SK-N-SH (cell line): ENCODE measurements at regions not wholly inside any gene's neighbourhood (a gene's known extent, or its start where the extent isn't known, plus 50 kb on each side); places are given as distances from the start of the nearest gene placed in this dataset.

Experiments used
- CHD2 ChIP-seq: fragments of 150-350 bp; IDR thresholded peaks from 2 replicates; pipeline ENCODE4 v1.6.1; 2018; ENCODE audit warnings: low read length; ENCODE audit not compliant: partially characterized antibody
- EP300 ChIP-seq, 2 experiments: IDR thresholded peaks; 2 replicates each; pipeline versions ENCODE4 v1.4.0 to v1.6.1; 2012; ENCODE audit warnings: borderline replicate concordance in 1 of 2, low read depth in 1 of 2, low read length in 1 of 2
- FOSL2 ChIP-seq: IDR thresholded peaks from 2 replicates; pipeline ENCODE4 v1.4.0; 2012; ENCODE audit warnings: low read depth, mild to moderate bottlenecking, moderate library complexity, borderline replicate concordance
- FOXJ3 ChIP-seq: sonication (generic); formaldehyde crosslinking; IDR thresholded peaks from 2 replicates; pipeline ENCODE4 v1.5.1; 2020; ENCODE audit warnings: mild to moderate bottlenecking, missing genetic modification reagents
- FOXM1 ChIP-seq: IDR thresholded peaks from 2 replicates; pipeline ENCODE4 v1.4.0; 2012; ENCODE audit warnings: low read depth, mild to moderate bottlenecking
- GABPA ChIP-seq: IDR thresholded peaks from 2 replicates; pipeline ENCODE4 v1.4.0; 2012; ENCODE audit warnings: low read depth, mild to moderate bottlenecking
- GATA2 ChIP-seq: sonication (generic); formaldehyde crosslinking; IDR thresholded peaks from 2 replicates; pipeline ENCODE4 v1.5.0; 2020; ENCODE audit warnings: mild to moderate bottlenecking, missing genetic modification reagents
- MEF2A ChIP-seq: IDR thresholded peaks from 2 replicates; pipeline ENCODE4 v1.4.0; 2012; ENCODE audit warnings: low read depth, borderline replicate concordance
- NFIC ChIP-seq: IDR thresholded peaks from 2 replicates; pipeline ENCODE4 v1.4.0; 2012; ENCODE audit warnings: borderline replicate concordance
- NRF1 ChIP-seq: IDR thresholded peaks from 2 replicates; pipeline ENCODE4 v1.6.1; 2012; ENCODE audit warnings: low read depth, mild to moderate bottlenecking, low read length
- POLR2AphosphoS5 ChIP-seq: IDR thresholded peaks from 2 replicates; pipeline ENCODE4 v1.6.1; 2012; ENCODE audit warnings: low read depth, low read length
- RCOR1 ChIP-seq: fragments of 150-350 bp; IDR thresholded peaks from 2 replicates; pipeline ENCODE4 v1.6.1; 2017; ENCODE audit warnings: antibody characterized with exemption, low read length
- RFX5 ChIP-seq: IDR thresholded peaks from 2 replicates; pipeline ENCODE4 v1.6.1; 2012; ENCODE audit warnings: mild to moderate bottlenecking, improper control_type of control experiment, low read length
- RXRA ChIP-seq: IDR thresholded peaks from 2 replicates; pipeline ENCODE4 v1.4.0; 2012; ENCODE audit warnings: low read depth, mild to moderate bottlenecking, borderline replicate concordance
- TAF1 ChIP-seq: IDR thresholded peaks from 2 replicates; pipeline ENCODE4 v1.6.1; 2012; ENCODE audit warnings: low read depth, mild to moderate bottlenecking, low read length, moderate library complexity, borderline replicate concordance
- TCF12 ChIP-seq: IDR thresholded peaks from 2 replicates; pipeline ENCODE4 v1.4.0; 2012
- YY1 ChIP-seq: IDR thresholded peaks from 2 replicates; pipeline ENCODE4 v1.4.0; 2012; ENCODE audit warnings: low read depth, mild to moderate bottlenecking
- ZBTB33 ChIP-seq: IDR thresholded peaks from 2 replicates; pipeline ENCODE4 v1.4.0; 2012; ENCODE audit warnings: low read depth, borderline replicate concordance
- TF ChIP-seq, protein P1 (sequence below): fragments of 200-600 bp; sonication (generic); IDR thresholded peaks from 2 replicates; pipeline ENCODE4 v1.6.1; 2017; ENCODE audit warnings: antibody characterized with exemption, mild to moderate bottlenecking, moderate library complexity
- TF ChIP-seq, protein P2 (sequence below): fragments of 150-350 bp; IDR thresholded peaks from 2 replicates; pipeline ENCODE4 v1.6.1; 2016; ENCODE audit warnings: mild to moderate bottlenecking, low read depth, low read length

GRCh38 chr7:130865408-130866236 lies 131.6 kb upstream of the KLF14 start (continued):
- TF ChIP-seq ZBTB33 (0 out of 2 replicates have a peak, but pooled peaks have one; percentile 8), MEF2A (no peak), RCOR1 (no peak), EP300 (IDR thresholded peaks at IDR 0.05; ENCODE audit: borderline replicate concordance in 1 of 2, low read depth in 1 of 2, low read length in 1 of 2) (no peak), POLR2AphosphoS5 (peak; percentile 69; the same call in 1 of the 2 replicates), TCF12 (no peak), YY1 (no peak), GATA2 (CRISPR knock-in tag) (no peak), CHD2 (no peak), FOXJ3 (CRISPR knock-in tag) (no peak), FOXM1 (no peak), NRF1 (no peak), NFIC (no peak), RXRA (no peak), GABPA (no peak), RFX5 (no peak), TAF1 (no peak), FOSL2 (no peak)
- TF ChIP-seq, protein P1, sequence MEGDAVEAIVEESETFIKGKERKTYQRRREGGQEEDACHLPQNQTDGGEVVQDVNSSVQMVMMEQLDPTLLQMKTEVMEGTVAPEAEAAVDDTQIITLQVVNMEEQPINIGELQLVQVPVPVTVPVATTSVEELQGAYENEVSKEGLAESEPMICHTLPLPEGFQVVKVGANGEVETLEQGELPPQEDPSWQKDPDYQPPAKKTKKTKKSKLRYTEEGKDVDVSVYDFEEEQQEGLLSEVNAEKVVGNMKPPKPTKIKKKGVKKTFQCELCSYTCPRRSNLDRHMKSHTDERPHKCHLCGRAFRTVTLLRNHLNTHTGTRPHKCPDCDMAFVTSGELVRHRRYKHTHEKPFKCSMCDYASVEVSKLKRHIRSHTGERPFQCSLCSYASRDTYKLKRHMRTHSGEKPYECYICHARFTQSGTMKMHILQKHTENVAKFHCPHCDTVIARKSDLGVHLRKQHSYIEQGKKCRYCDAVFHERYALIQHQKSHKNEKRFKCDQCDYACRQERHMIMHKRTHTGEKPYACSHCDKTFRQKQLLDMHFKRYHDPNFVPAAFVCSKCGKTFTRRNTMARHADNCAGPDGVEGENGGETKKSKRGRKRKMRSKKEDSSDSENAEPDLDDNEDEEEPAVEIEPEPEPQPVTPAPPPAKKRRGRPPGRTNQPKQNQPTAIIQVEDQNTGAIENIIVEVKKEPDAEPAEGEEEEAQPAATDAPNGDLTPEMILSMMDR, result peak; percentile 23; the same call in 1 of the 2 replicates
- TF ChIP-seq, protein P2, sequence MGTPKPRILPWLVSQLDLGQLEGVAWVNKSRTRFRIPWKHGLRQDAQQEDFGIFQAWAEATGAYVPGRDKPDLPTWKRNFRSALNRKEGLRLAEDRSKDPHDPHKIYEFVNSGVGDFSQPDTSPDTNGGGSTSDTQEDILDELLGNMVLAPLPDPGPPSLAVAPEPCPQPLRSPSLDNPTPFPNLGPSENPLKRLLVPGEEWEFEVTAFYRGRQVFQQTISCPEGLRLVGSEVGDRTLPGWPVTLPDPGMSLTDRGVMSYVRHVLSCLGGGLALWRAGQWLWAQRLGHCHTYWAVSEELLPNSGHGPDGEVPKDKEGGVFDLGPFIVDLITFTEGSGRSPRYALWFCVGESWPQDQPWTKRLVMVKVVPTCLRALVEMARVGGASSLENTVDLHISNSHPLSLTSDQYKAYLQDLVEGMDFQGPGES, result no peak
